HG03442 (cell line): ENCODE measurements at regions not wholly inside any gene's neighbourhood (a gene's known extent, or its start where the extent isn't known, plus 50 kb on each side); places are given as distances from the start of the nearest gene placed in this dataset.

Experiments used
- ATAC-seq: cut with Tn5 transposase; IDR thresholded peaks from one replicate; pipeline ENCODE4 v1.9.1; 2021; ENCODE audit warnings: mild to moderate bottlenecking, moderate library complexity; ENCODE audit not compliant: unreplicated experiment

DNA sequence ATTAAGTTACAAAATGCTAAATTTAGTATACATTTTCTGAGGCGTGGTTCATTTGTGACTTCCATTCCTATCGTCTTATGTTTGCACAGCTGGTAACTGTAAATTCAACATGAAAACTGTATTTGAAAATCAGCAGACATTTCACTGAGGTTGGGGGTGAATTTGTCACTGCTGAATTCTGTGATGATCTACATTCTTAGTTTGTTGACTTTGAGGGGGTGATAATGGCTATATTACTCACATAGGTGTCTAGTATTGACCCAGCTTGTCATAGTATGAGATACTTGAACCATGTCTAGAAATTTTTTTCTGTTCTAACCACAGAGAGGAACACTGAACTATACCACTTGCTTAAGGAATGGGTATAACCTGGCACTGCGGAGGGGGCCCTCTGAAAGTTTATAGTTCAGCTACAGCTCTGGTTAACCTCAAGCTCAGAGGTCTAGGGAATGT is 313.3 kb downstream of the PIK3R1 start:
- no peak for ATAC-seq

GRCh38 chr5:68529581-68529980 is 314.0 kb downstream of the PIK3R1 start:
- ATAC-seq = no peak

- no peak for ATAC-seq
Observed at GRCh38 chr5:68531970-68532369, 316.4 kb downstream of the PIK3R1 start.

GRCh38 chr5:68533051-68533450 is 317.5 kb downstream of the PIK3R1 start:
- no peak for ATAC-seq

- no peak for ATAC-seq
Observed at GRCh38 chr5:68533571-68534084, 318.1 kb downstream of the PIK3R1 start.

- no peak for ATAC-seq
Observed at GRCh38 chr5:68534131-68534940, 318.8 kb downstream of the PIK3R1 start.

DNA sequence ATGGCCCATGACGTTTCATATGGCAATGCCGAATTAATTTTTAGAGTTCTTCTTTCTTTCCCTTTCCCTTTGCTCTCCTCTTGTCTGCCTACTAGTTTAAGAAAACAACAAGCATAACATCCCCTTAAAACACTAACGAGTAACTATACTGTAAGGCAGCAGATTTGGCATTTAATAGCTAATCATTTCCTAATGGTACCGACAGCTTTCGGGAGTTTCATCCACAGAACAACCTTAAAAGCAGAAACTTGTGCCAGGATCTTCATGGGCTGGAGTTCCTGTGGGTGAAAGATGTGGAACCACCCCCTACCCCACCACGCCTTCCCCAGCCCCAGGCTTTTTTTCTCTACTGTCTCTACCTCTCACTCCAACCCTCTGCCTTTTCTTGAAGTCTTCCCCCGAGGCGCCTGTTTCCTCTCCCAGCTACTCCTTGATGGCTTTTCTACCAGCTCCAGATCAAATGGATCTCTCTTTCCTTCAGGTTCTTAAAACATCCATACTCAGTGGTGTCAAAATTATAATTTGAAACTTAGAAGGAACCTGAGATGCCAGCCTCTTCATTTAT is 319.5 kb downstream of the PIK3R1 start:
- no peak for ATAC-seq

- no peak for ATAC-seq
Observed at GRCh38 chr5:68538814-68539420, 323.4 kb downstream of the PIK3R1 start.

DNA sequence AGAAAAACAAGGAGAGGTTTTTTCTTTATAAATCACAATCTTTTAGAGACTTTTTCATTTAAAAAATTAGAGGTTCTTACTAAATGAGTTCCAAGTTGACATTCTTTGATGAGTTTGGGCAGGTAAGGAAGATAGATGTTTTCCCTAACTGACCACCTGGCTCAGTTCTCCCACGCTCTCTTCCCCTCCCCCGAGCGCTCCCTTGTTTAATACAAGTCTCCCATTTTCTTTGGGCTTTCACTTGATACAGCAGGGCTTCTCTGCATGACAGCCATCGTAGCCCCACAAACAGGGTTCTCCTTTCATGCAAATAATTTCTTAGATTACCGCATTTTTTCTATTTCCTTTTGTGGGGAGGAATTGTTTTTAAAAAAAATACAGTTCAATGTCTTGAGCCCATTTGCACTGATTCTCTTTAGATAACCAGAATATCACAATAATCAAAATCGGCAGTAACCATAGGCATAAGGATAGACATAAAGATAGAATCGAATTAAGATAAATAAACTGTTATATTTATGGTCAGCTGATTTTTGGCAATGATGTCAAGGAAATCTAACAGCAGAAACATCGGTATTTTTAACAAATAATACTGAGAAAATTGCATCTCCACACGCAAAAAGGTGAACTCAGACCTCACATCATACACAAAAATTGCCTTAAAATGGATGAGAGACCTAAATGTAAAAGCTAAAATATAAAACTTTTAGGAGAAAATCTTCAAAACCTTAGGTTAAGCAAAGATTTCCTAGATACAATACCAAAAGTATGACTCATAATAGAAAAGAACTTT is 325.4 kb downstream of the PIK3R1 start:
- ATAC-seq = no peak

GRCh38 chr5:68542207-68542606 is 326.7 kb downstream of the PIK3R1 start:
- ATAC-seq = no peak

DNA sequence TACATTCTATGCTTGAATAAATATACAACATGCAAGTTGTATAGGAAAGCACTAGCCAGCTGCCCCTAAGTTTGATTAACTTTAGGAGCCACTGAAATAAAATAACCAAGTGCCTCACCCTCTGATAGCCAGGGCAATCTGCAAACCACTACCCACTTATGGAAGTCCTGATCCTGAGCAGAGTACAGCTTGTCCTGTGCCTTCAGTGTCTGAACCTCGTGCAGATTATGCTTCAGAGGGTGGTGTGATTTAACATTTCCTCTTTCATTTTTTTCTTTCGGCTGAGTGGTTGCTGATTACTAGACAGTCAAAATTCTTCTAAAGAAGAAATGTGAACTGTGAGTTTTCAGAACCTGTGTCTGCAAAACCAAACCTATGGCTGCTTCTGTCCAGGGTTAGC is 327.7 kb downstream of the PIK3R1 start:
- ATAC-seq = no peak

DNA sequence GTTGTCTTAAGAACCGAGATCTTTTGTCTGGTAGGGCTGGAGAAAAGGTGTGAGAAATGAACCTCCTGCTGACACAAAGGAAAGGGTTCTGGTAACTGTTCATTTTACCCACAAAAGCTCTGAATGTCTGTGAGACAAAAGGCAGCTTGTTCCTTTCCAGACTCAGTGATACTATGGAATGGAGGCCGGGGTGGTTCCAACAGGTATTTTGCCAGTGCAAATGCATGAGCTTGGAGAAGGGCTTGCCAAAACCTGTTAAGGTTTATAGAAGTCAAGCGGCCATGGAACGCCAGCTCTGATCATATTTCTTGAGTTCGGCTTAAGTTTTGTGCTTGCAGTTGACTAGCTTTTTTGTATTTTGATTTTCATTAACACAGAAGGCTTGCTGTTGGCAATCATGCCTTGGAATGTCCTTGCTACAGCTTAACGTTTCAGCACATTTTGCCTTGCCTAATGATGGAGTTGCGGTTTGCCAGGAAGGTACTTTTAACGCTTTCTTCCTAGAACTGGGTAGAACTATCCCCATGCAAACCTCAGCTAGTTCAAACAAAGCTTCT is 328.6 kb downstream of the PIK3R1 start:
- no peak for ATAC-seq

GRCh38 chr5:68544648-68545552 is 329.3 kb downstream of the PIK3R1 start:
- ATAC-seq = no peak

DNA sequence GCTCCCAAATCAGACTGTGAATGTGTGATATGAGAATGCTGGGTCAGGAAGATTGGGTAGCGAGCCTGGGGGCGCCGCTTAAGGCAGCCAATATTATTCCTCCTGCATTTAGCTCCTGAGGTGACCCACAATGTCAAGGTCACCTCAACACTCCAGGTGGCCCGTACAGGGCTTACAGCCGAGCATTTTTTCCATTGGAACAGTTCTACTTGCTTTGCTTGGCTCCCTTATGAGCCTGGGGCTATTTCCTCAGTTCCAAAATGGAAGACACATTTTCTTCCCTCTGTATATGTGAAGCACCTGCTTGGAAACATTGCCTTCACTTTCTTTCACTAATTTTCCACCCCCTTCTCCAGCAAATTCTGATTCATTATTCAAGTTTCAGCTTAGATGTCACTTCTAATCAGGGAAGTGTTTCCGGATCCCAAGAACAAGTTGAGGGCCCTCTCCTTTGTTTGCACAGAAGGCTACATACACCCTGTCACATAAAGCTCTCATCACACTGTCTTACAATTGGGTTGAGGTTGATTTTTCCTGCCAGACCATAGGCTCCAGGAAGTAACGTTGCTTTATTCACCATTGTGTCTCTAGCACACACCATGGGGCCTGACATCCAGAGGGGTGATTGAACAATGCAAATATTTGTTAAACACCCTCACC is 330.2 kb downstream of the PIK3R1 start:
- no peak for ATAC-seq

DNA sequence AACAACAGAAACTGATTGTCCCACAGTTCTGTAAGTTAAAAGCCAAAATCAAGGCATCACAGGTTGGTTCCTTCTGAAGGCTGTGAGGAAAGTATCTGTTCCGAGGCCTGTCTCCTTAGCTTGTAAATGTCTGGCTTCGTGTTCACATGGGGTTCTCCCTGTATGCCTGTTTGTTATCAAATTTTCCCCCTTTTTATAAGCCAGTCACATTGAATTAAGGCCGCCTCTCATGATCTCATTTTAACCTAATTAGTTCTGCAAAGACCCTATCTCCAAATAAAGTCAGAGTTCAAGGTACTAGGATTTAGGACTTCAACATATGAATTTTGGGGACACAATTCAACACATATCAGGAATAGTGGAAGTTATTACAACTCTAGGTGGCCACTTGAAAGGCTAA is 331.5 kb downstream of the PIK3R1 start:
- ATAC-seq = no peak

- no peak for ATAC-seq
Observed at GRCh38 chr5:68547622-68548021, 332.1 kb downstream of the PIK3R1 start.

- ATAC-seq = no peak
Observed at GRCh38 chr5:68548959-68549676, 333.6 kb downstream of the PIK3R1 start.

DNA sequence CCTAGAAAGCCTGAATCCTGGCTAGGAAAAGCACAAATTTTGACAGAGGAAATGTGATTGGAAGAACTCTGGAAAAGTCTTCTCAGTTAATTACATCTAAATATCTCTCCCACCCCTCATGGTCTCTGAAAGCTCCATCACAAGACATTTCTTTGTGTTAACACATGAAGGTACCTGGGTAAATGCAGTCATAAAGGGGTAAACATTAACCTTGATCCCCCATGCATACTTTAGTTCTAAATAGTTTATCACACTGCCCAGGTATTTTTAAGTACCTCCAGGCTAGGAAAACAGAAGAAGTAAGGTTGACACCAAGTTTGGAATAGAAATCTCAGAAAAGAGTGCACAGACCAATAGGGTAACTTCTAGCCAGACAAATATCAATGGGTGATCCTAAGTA is 334.5 kb downstream of the PIK3R1 start:
- no peak for ATAC-seq

- ATAC-seq = no peak
Observed at GRCh38 chr5:68551436-68551835, 335.9 kb downstream of the PIK3R1 start.
